GM18909 (cell line): ENCODE measurements at regions not wholly inside any gene's neighbourhood (a gene's known extent, or its start where the extent isn't known, plus 50 kb on each side); places are given as distances from the start of the nearest gene placed in this dataset.
"Not testable (repeated sequence)": the region's sequence is repeated elsewhere in the genome, so short reads cannot be mapped to it uniquely, and the experiment has no call there.

Experiments used
- ATAC-seq: cut with Tn5 transposase; IDR thresholded peaks from one replicate; pipeline ENCODE4 v1.9.1; 2021; ENCODE audit warnings: mild to moderate bottlenecking; ENCODE audit not compliant: unreplicated experiment, poor library complexity

DNA sequence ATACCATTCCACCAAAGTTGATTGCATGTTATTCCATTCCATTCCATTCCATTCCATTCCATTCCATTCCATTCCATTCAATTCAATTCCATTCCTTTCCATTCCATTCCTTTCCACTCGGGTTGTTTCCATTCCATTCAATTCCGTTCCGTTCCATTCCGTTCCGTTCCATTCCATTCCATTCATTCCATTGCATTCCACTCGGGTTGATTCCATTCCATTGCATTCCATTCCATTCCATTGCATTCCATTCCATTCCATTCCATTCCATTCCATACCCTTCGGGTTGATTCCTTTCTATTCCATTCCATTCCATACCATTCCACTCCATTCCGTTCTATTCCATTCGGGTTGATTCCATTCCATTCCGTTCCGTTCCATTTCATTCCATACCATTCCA lies 166.9 kb downstream of the CWH43 start:
- peak; percentile 31 for ATAC-seq

DNA sequence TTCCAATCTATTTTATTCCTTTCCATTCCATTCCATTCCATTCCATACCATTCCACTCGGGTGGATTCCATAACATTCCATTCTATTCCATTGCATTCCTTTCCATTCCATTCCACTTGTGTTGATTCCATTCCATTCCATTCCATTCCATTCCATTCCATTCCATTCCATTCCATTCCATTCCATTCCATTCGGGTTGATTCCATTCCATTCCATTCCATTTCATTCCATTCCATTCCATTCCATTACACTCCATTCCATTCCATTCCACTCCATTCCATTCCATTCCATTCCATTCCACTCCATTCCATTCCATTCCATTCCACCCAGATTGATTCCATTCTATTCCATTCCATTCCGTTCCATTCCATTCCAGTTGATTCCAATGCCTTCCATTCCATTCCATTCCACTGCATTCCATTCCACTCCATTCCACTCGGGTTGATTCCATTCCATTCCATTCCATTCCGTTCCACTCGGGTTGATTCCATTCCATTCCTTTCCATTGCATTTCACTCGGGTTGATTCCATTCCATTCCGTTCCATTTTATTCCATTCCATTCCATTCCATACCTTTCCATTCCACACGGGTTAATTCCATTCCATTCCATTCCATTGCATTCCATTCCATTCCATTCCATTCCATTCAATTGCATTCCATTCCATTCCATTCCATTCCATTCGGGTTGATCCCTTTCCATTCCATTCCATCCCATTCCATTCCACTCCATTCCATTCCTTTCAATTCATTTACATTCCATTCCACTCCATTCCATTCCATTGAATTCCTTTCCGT lies 168.4 kb downstream of the CWH43 start:
- ATAC-seq, result peak; percentile 69

GRCh38 chr4:49155270-49155669 lies 169.2 kb downstream of the CWH43 start:
- ATAC-seq, result not testable (repeated sequence)

GRCh38 chr4:49156309-49156708 lies 170.2 kb downstream of the CWH43 start:
- ATAC-seq, result not testable (repeated sequence)

- ATAC-seq, result not testable (repeated sequence)
Measured at GRCh38 chr4:49157630-49158029, 171.6 kb downstream of the CWH43 start.

DNA sequence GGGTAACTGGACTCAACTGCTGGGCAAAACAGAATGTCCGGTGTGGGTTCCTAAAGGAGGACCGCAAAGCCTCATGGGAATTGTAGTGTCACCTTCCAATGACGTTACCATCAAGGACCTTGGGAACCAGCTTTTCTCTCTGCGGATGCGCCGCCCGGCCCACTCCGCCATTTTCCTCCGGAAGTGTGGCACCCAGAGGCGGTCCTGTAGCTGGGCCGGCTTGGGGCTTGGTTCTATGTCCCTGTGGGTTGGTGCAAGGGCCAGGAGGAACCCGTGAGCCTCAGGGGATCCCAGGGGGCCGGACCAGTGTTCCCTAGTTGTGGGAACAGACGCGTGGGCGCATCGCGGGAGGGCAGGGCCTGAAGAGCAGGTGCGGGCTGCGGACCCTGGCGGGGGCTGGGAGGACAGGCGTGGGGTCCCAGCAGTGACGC lies 175.1 kb downstream of the CWH43 start:
- not testable (repeated sequence) for ATAC-seq

DNA sequence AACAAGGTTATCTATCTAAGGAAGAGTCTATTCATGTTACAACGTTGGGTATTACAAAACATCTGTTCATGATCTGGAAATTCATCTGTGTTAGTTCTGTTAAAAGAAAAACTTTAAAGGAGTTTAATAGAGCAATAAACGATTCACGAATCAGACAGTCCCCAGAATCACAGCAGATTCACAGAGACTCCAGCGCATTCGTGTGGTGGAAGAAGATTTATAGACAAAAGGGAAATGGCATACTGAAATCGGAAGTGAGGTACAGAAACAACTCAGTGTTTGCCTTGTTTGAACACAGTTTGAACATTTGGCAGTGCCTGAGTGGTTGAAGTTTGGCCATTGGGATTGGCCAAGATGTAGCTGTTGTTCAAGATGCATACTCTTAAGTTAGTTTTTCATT lies 178.8 kb downstream of the CWH43 start:
- not testable (repeated sequence) for ATAC-seq

GRCh38 chr4:49177847-49178246 lies 191.8 kb downstream of the CWH43 start:
- ATAC-seq, result not testable (repeated sequence)

- not testable (repeated sequence) for ATAC-seq
Measured at GRCh38 chr4:49181088-49181487, 195.0 kb downstream of the CWH43 start.

DNA sequence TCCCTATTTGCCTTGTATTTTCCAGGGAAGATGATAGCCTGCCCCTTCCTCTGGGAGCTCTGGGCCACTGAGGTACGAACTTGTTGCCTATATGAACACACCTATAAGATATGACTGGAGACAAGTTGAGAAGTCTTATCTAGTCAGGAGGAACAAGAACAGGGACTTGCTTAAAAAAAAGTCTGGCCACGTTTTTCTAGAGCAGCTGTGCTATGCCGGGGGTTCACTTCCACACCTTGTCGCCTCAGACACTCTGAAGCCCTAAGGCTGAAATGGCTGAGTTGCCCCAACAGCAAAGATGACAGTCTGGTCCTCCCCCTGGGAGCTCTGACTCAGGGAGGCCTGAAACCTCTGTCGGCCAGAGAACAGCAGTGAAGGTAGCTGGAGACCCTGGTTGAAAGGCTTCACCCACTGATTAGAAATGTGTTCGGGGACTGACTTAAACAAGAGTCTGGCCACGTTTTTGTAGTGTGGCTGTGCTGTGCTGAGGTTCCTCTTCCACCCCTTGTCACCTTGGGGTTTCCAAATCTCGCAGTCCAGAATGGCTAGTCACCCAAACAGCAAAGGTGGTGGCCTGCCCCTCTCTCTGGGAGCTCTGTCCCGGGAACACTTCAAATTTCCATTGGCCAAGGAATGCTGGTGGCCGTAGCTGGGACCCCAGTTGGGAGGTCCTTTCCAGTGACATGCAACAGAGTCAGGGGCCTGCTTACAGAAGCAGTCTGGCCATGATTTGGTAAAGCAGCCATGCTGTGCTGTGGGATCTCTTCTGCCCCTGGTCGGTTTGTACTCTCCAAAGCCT lies 225.5 kb downstream of the CWH43 start:
- not testable (repeated sequence) for ATAC-seq

DNA sequence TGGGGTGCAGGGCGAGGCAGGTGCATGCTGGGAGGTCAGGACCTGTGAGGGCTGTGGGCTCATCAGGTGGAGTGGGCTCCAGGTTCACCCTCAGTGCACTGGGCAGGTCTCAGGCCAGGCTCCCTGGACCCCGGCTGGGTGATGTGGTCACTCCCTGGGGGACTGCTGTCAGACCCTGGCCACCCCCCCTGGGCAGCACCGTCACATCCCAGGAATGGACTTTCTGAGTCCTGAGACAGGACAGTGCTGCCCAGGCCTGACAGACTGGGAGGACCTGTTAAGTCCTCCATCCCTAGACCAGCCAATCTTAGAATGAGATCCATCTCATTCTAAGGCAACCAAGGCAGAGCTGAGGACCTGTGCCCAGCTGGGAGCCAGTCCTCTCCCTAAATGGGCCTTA lies 227.2 kb downstream of the CWH43 start:
- ATAC-seq, result not testable (repeated sequence)

DNA sequence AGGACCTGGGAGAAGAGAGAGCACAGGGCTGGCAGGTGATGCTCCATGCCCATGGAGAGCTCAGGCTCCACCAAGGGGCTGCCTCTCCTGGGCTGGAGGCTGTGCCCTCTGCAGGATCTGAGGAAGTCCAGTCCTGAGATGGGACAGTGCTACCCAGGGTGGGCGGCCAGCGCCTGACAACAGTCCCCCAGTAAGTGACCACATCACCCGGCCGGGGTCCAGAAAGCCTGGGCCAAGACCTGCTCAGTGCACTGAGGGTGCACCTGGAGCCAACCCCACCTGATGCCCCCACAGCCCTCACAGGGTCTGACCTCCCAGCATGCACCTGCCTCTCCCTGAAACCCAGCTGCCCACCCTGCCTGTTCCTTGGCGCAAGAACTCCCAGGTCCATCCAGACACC lies 227.7 kb downstream of the CWH43 start:
- not testable (repeated sequence) for ATAC-seq

DNA sequence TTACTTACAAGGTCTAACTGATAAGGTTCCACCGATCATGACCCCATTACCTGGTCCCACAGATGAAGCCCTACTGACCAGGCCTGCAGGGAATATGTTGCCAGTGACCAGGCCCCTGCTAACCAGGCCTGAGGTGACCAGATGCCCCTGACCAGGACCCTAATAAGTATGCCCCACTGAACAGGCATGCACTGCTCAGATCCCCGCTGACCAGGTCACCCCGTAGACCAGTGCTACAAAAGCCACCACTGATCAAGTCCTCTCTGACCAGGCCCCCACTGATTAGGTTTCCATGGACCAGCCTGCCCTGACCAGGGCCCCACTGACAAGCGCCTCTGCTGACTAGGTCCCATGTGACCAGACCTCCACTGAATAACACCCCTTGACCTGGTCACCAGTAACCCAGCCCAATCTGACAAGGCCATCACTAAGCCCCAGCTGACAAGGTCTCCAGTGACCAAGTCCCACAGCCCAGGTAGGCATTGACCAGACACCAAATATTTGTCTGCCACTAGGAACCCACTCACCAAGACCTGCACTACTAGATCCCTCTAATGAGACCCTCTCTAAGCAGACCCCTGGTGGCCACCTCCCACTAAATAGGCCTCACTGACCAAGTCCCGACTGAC lies 228.5 kb downstream of the CWH43 start:
- ATAC-seq, result not testable (repeated sequence)

- not testable (repeated sequence) for ATAC-seq
Measured at GRCh38 chr4:49215082-49215479, 229.0 kb downstream of the CWH43 start.

DNA sequence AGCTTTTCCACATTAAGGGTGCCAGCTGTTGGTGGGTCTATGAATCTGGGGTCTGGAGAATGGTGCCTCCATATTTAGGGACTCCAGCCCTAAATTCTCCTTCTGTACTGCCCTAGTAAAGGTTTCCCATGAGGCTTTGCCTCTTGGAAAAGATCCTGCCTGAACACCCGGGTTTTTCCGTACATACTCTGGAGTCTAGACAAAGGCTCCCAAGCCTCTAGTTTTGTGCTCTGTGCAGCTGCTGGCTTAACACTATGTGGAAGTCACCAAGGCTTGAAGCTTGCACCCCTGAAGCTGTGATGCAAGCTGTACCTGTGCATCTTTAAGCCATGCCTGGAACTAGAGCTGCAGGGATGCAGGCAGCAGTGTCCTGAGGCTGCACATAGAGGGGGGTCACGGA lies 230.5 kb downstream of the CWH43 start:
- not testable (repeated sequence) for ATAC-seq

DNA sequence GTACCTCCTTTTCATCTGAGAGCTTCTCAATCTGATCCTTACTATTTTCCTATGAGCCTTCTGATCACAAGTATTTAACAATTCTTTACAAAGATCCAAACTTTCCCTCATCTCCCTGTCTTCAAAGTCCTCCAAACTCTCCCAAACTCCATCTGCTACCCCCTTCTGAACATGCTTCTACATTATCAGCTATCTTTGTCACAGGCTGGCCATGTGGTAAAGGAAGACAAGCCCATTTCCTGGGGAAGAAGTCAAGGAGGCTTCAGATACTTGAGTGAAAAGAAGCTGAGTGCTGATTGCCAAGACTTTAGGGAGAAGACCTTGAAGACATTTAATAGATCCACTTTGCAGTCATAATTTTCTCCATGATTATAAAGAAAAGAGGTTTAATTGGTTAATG lies 231.4 kb downstream of the CWH43 start:
- ATAC-seq, result no peak

DNA sequence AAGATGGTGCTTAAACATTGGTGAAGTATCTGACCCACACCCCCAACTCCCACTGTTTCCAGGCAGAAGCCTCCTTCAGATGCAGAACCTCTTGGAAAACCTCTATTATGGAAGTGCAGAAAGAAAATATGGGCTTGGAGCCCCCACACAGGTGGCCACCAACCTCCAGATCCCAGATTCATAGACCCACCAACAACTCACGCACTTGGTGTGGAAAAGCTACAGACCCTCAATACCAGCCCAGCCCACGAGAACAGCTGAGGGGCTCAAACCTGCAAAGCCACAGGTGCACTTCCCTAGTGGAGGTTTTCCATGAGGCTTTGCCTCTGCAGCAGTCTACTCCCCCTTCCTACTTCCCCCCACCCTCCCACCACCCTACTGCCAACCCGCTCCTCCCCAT lies 232.0 kb downstream of the CWH43 start:
- ATAC-seq, result not testable (repeated sequence)

DNA sequence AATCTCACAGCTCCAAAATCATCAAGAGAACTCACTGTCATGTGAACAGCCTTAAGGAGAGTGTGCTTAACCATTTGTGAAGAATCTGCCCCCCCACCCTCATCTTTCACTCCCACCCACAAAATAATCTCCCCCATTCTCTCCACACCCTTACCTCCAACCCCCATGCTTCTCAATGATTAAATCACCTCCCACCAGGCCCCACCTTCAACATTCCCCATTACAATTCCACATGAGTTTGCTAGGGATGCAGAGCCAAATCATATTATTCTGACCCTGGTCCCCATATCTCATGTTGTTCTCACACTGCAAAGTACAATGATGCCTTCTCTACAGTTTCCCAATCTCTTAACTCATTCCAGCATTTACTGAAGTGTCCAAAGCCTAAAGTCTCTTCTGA lies 232.9 kb downstream of the CWH43 start:
- not testable (repeated sequence) for ATAC-seq

GRCh38 chr4:49219489-49220225 lies 233.6 kb downstream of the CWH43 start:
- not testable (repeated sequence) for ATAC-seq

DNA sequence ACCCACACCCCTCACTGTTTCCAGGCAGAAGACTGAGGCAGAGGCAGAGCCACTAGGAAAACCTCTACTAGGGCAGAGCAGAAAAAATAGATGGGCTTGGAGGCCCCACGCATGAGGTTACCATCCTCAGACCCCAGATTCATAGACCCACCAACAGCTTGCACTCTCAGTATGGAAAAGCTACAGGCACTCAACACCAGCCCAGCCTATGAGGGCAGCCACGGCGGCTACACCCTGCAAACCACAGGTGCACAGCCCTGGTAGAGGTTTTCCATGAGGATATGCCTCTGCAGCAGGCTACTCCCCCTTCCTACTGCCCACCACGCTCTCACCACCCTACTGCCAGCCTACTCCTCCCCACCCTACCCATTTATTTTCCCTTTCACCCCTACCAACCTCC lies 235.1 kb downstream of the CWH43 start:
- ATAC-seq, result no peak
